Keratinocyte (primary cell): ENCODE measurements at regions not wholly inside any gene's neighbourhood (a gene's known extent, or its start where the extent isn't known, plus 50 kb on each side); places are given as distances from the start of the nearest gene placed in this dataset.

Source experiments
- DNase-seq: peaks from one replicate; pipeline ENCODE4 v3.0.0-alpha.2; 2011; ENCODE audit warnings: low read depth, missing footprints, low spot score
- FAIRE-seq: peaks from 2 replicates; lab custom pipeline; 2011; peaks lifted over from hg19 to GRCh38; lab: Jason Lieb, UNC
- H2AFZ ChIP-seq: 2 replicates; pipeline ENCODE4 v1.6.0; 2012; ENCODE audit warnings: low read length, control low read depth, inconsistent platforms; ENCODE audit not compliant: control insufficient read depth
- H3K27ac ChIP-seq: 2 replicates; pipeline ENCODE4 v1.5.1; 2011; ENCODE audit warnings: low read length; ENCODE audit not compliant: control insufficient read depth, insufficient read depth
- H3K27me3 ChIP-seq: 3 replicates; pipeline ENCODE4 v1.6.0; 2011; ENCODE audit warnings: low read length; ENCODE audit not compliant: control insufficient read depth, insufficient read depth; ENCODE audit errors: extremely low read depth
- H3K36me3 ChIP-seq, 2 experiments: 2 replicates in 1 of 2; 3 replicates in 1 of 2; pipeline ENCODE4 v1.5.1; 2011; ENCODE audit warnings: low read length in 2 of 2, mild to moderate bottlenecking in 1 of 2; ENCODE audit not compliant: control insufficient read depth in 2 of 2, insufficient read depth in 2 of 2; ENCODE audit errors: extremely low read depth in 1 of 2
- H3K4me1 ChIP-seq: 3 replicates; pipeline ENCODE4 v1.5.1; 2011; ENCODE audit warnings: low read length; ENCODE audit not compliant: control insufficient read depth, insufficient read depth; ENCODE audit errors: extremely low read depth
- H3K4me2 ChIP-seq: 3 replicates; pipeline ENCODE4 v1.6.0; 2011; ENCODE audit warnings: low read depth, low read length; ENCODE audit not compliant: control insufficient read depth, insufficient read depth; ENCODE audit errors: extremely low read depth
- H3K4me3 ChIP-seq, 3 experiments: fragments of 200-600 bp in 1 of 3; sonication (generic) in 1 of 3; 2 replicates in 2 of 3; 3 replicates in 1 of 3; pipeline ENCODE4 v1.5.1; 2011 to 2016; ENCODE audit warnings: low read length in 3 of 3, mild to moderate bottlenecking in 3 of 3, control low read depth in 2 of 3, inconsistent platforms in 1 of 3, low read depth in 1 of 3, mixed read lengths in 1 of 3, mixed run types in 1 of 3, moderate library complexity in 1 of 3; ENCODE audit not compliant: control insufficient read depth in 2 of 3, insufficient read depth in 2 of 3; ENCODE audit errors: extremely low read depth in 1 of 3
- H3K79me2 ChIP-seq: 2 replicates; pipeline ENCODE4 v1.6.0; 2012; ENCODE audit warnings: low read length; ENCODE audit not compliant: control insufficient read depth, insufficient read depth
- H3K9ac ChIP-seq: 3 replicates; pipeline ENCODE4 v1.6.0; 2011; ENCODE audit warnings: low read length; ENCODE audit not compliant: control insufficient read depth, insufficient read depth; ENCODE audit errors: extremely low read depth
- H3K9me1 ChIP-seq: 3 replicates; pipeline ENCODE4 v1.6.0; 2011; ENCODE audit warnings: low read length; ENCODE audit not compliant: control insufficient read depth, insufficient read depth; ENCODE audit errors: extremely low read depth
- H3K9me3 ChIP-seq: 2 replicates; pipeline ENCODE4 v1.5.1; 2012; ENCODE audit warnings: low read depth, low read length; ENCODE audit not compliant: control insufficient read depth
- H4K20me1 ChIP-seq: 3 replicates; pipeline ENCODE4 v1.6.0; 2011; ENCODE audit warnings: low read length; ENCODE audit not compliant: control insufficient read depth, insufficient read depth; ENCODE audit errors: extremely low read depth
- CTCF ChIP-seq, 3 experiments: IDR thresholded peaks in 1 of 3; conservative IDR thresholded peaks in 1 of 3; optimal IDR thresholded peaks in 1 of 3; 2 replicates in 2 of 3; 3 replicates in 1 of 3; pipeline versions ENCODE3 to v1.5.1; 2011; ENCODE audit warnings: low read length in 3 of 3, mild to moderate bottlenecking in 3 of 3, moderate library complexity in 2 of 3, control low read depth in 1 of 3, inconsistent platforms in 1 of 3; ENCODE audit not compliant: insufficient read depth in 2 of 3; ENCODE audit errors: extremely low read depth in 1 of 3
- EZH2 ChIP-seq: IDR thresholded peaks from one replicate; pipeline ENCODE4 v1.6.1; 2012; ENCODE audit warnings: inconsistent platforms, mild to moderate bottlenecking, low read length, moderate library complexity
- dilution Hi-C: fragments of 300-500 bp; cut with MboI; formaldehyde crosslinking; loops from one replicate; pipeline ENCODE4 v1.7.0; 2020; ENCODE audit warnings: low sequenced_read_pairs; ENCODE audit not compliant: extremely low pct_ligation_motif_present

- DNase-seq (no peak), FAIRE-seq (no peak)
- no peak overlapping the region for H3K27ac ChIP-seq
- H4K20me1 ChIP-seq, result no peaks in the 10 kb centered on the region
- dilution Hi-C loops, result no loop called here
- no peak for TF ChIP-seq EZH2
- no peak for TF ChIP-seq CTCF (optimal IDR thresholded peaks at IDR 0.05 in 1 of 3, IDR thresholded peaks at IDR 0.05 in 1 of 3, conservative IDR thresholded peaks at IDR 0.05 in 1 of 3; ENCODE audit: extremely low read depth in 1 of 3, insufficient read depth in 2 of 3, low read length in 3 of 3)
- H3K4me1 ChIP-seq, result no peaks in the 10 kb centered on the region
- H3K27me3 ChIP-seq, result no peaks in the 10 kb centered on the region
- H3K36me3 ChIP-seq, result no peaks in the 10 kb centered on the region
- H3K9ac ChIP-seq, result no peak overlapping the region
- H3K9me1 ChIP-seq, result no peaks in the 10 kb centered on the region
- no peaks in the 10 kb centered on the region for H3K9me3 ChIP-seq
- no peak overlapping the region for H3K4me2 ChIP-seq
- H3K79me2 ChIP-seq, result no peaks in the 10 kb centered on the region
- no peak overlapping the region for H3K4me3 ChIP-seq
- H2AFZ ChIP-seq, result no peak overlapping the region
Observed at GRCh38 chr1:222375701-222376100, 172.2 kb downstream of the HHIPL2 start.

GRCh38 chr1:222373831-222374602, 173.9 kb downstream of the HHIPL2 start:
- no peak for FAIRE-seq
- H3K4me2 ChIP-seq, result no peak overlapping the region

More at GRCh38 chr1:222373831-222374602, 173.9 kb downstream of the HHIPL2 start:
- Histone ChIP-seq H3K9me3 (no peaks in the 10 kb centered on the region), H3K4me3 (no peak overlapping the region), H3K9me1 (no peaks in the 10 kb centered on the region), H3K27ac (no peak overlapping the region), H4K20me1 (no peaks in the 10 kb centered on the region), H3K79me2 (no peaks in the 10 kb centered on the region), H3K9ac (no peak overlapping the region), H3K36me3 (no peaks in the 10 kb centered on the region), H3K4me1 (no peaks in the 10 kb centered on the region), H2AFZ (no peak overlapping the region), H3K27me3 (no peaks in the 10 kb centered on the region)
- dilution Hi-C loops, result no loop called here
- TF ChIP-seq CTCF (optimal IDR thresholded peaks at IDR 0.05 in 1 of 3, IDR thresholded peaks at IDR 0.05 in 1 of 3, conservative IDR thresholded peaks at IDR 0.05 in 1 of 3; ENCODE audit: extremely low read depth in 1 of 3, insufficient read depth in 2 of 3, low read length in 3 of 3) (no peak), EZH2 (no peak)
- no peak for DNase-seq
